Forelimb muscle (tissue), 1 donor: ENCODE measurements at regions not wholly inside any gene's neighbourhood (a gene's known extent, or its start where the extent isn't known, plus 50 kb on each side); places are given as distances from the start of the nearest gene placed in this dataset.

Source experiments
- DNase-seq: peaks from one replicate; pipeline ENCODE4 v3.0.0-alpha.2; 2013; ENCODE audit warnings: low read depth

DNA sequence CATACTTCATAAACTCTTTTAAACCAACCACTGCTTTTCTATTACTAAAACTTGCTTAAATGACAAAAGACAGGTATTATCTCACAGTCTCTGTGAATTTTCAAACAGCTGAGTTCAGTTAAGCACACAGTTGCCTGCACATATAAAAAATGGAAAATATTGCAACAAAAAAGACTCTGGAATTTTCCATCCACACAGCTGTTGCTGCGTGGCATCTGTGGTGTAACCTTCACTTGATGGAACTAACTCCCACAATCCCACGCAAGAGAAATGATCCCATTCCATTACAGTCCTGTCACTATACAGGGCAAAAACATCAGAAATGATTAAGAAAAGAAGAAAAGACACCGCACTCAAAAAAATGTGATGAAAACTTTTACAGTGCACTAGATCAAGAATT, 149.8 kb upstream of the TBL1X start:
- DNase-seq: no peak

- no peak for DNase-seq
Observed at GRCh38 chrX:9316096-9316495, 148.8 kb upstream of the TBL1X start.

- DNase-seq: no peak
Observed at GRCh38 chrX:9317176-9317575, 147.7 kb upstream of the TBL1X start.

- DNase-seq: no peak
Observed at GRCh38 chrX:9318213-9318612, 146.6 kb upstream of the TBL1X start.

DNA sequence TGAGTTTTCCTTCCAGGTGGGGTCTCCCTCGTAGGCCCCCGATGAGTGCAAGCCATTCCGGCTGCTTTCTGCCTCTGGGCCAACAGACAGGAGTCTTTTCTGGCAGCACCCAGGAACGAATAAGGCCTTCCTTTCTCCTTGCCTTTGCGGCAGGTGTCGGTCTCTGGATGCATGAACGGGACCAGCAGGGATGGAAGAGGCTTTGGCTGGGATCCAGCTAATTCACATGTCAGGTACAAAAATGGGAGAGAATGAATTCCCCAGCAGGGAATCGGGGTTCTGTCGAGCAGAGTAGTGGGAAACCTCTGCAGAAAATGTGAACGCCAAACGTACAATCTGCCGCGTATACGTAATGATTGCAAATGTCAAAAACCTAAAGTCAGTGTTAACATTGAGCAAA, 146.1 kb upstream of the TBL1X start:
- no peak for DNase-seq

- no peak for DNase-seq
Observed at GRCh38 chrX:9320940-9321339, 143.9 kb upstream of the TBL1X start.

DNA sequence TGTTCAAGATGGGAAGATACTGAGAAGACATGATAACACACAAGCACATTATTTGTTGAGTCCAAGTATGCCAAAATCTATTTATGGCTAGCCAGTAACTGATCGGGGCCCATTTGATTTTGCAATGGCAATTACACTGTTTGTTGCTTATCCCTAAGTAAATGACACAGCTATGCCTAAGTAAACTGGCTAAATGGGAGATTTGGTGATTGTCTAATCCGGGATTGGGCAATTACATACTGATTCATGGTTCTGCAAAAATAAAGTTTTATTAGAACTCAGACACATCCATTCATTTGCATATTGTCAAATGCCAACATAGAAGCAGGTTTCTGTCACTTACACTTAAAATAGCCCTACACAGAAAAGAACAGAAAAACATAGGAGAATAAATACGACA, 140.2 kb upstream of the TBL1X start:
- no peak for DNase-seq

DNA sequence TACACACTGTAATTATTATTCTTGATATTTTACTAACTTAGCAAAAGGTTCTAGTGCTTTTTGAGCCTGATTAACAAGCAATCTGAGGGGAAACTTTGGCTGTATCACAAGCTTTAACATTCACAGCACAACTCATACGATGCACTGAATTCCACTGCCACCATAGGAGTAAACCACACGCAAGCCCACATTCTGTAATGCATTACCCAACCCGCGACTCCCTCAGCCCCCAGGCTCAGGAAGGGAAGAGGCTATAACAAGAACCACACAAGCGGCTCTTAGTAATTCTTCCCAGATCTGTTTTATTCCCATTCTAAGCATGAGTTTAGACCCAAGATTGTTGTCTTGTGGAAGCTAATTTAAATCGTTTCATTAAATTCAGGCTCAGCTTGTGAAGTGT, 138.5 kb upstream of the TBL1X start:
- no peak for DNase-seq

DNA sequence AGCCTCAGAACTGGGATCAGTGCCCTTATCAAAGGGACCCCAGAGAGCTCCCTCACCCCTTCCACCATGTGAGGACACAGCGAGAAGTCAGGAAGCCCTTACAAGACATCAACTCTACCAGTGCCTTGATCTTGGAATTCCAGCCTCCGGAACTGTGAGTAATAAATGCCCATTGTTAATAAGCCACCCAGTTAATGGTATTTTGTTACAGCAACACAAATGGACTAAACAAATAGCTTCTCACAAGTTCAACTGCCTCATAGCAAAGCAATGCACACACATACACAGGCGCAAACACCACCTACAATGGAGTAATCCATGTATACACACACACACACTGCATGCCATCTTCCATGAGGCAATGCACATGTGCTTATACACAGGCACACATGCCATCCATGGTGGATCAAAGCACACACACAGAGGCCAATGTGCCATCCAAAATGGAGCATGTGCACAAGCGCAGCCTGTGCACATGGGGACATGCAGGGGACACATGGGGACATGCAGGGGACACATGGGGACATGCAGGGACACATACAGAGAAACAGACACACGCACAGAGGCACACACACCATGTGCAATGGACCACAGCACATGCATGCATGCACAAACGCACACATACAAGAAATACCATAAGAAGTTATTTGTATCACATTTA, 137.6 kb upstream of the TBL1X start:
- DNase-seq: no peak

- no peak for DNase-seq
Observed at GRCh38 chrX:9327747-9328145, 137.1 kb upstream of the TBL1X start.

GRCh38 chrX:9329056-9329455, 135.8 kb upstream of the TBL1X start:
- no peak for DNase-seq

- no peak for DNase-seq
Observed at GRCh38 chrX:9330249-9330982, 134.4 kb upstream of the TBL1X start.

DNA sequence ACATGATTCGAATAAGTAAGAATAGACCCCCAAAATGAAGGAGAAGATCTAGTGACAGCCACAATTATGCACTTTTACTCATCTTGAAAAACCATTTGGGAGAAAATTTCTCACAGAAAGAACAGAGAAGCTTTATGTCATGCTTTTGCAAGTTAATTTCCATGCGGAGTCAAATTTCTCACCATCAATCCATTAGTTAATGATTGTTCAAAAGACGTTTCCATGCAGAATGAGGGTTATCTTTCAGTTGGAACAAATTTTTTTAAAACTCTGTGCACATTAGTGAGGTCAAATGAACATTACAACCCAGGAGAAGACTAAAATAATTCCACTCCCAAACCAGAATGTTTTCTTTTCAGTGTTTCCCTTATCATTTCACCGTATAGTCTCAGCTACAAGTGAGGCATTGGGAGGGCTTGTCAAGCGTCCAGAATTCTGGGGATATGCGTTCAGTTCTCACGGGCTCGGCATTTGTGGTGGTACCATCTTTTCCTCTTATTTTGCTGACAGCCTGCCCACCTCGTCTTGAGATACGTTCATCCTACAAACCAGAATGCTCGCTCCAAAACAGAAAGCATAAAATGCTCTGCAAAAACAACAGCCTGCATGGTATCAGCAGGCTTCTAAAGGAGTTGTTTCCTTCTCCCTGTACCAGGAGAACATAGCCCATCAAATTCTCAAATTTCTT, 130.8 kb upstream of the TBL1X start:
- no peak for DNase-seq

GRCh38 chrX:9335251-9335650, 129.6 kb upstream of the TBL1X start:
- DNase-seq: no peak

- DNase-seq: no peak
Observed at GRCh38 chrX:9336456-9336855, 128.4 kb upstream of the TBL1X start.

GRCh38 chrX:9337046-9337445, 127.8 kb upstream of the TBL1X start:
- peak; percentile 93 for DNase-seq

DNA sequence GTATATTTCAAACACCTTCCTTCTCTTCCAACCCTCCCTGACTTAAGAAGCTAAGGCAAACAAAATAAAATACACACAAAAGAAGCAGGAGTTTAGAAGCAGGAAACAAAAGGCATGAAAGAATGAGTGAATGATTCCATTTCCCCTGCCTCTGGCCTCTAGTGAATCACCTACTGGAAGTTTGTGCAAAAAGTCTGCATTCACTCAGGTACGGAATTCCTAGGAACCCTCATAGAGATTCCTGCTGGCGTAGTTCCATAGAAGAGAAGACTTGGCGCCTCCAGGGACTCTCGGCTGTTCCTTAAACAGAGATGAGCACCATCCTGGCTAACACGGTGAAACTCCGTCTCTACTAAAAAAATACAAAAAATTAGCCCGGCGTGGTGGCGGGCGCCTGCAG, 125.9 kb upstream of the TBL1X start:
- no peak for DNase-seq

DNA sequence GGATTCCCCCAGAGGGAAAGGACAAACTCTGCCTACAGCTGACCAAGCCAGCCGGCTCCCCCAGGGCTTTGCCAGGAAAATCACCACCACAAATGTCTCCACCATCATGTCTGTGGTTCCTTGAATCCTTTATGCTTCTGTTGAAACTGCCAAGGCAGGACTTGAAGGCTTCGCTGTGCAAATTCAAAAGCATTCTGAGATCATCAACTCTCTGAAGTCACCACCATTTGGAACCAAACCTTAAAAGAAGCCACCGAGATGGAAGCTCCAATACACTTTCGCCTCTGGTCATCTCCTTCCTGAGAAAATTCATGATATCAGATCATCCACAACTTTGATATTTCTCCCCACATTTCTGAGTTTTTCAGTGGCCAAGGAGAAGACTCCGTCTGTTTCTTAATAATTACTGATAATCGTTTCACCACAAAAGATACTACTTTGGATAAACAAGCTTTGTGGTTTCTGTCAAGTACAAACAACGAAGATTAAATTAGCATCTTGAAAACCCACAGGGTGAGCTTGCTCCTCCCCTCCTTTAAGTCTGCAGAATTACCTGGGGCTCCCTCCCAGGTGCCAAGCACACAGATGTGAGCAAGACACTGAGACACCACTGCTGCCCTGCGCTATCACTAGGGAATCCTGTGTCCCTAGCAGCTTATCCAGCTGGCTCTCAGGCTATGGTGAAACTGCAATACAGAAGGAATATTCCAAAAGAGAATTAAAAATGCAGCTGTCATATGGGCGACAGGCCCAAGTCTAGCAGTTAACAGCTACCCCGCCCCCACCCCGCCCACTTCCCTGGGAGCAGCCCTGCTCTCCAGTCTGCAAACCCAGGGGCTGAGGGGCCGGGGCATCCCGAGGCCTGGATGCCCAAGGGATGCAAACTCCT, 125.0 kb upstream of the TBL1X start:
- peak; percentile 55 for DNase-seq

DNA sequence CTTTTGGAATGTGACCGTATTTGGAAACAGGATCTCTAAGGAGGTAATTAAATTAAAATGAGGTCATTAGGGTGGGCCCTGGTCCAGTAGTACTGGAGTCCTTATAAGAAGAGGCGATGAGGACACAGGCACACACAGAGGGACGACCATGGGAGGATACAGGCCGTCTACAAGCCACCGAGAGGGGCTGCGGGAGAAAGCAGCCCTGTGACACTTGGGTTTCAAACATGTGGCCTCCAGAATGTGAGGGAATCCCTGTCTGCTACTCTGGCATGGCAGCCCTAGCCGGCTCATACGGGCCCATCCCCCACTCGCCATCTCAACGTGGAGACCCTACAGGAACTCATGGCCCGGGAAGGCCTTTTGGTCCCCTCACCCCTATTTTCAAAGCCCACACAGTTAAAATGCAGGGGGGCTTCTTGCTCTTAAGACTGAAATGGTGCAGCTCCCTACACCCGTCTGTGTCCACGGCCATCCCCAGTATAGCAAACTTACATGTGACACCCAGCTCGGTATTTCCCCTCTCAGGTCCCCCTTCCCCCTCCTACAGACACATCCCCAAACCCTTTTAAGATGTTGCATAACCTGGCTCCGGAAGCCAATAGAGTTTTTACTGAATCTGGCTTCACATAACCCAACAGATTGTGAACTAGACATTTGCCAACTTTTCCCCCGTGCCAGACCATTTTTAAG, 124.1 kb upstream of the TBL1X start:
- no peak for DNase-seq

GRCh38 chrX:9341291-9342201, 123.3 kb upstream of the TBL1X start:
- DNase-seq: no peak
